ENCODE measurements at regions not wholly inside any gene's neighbourhood (a gene's known extent, or its start where the extent isn't known, plus 50 kb on each side); places are given as distances from the start of the nearest gene placed in this dataset.
A peak's percentile ranks its signal among the peaks of the same experiment; 100 is the strongest.
"Not testable (repeated sequence)": the region's sequence is repeated elsewhere in the genome, so short reads cannot be mapped to it uniquely, and the experiment has no call there.

- DNase-seq (ENCODE audit: low read depth, low spot score): no peak
Measured at GRCh38 chr6:27630727-27631608, 158.1 kb upstream of the ZNF184 start.

DNA sequence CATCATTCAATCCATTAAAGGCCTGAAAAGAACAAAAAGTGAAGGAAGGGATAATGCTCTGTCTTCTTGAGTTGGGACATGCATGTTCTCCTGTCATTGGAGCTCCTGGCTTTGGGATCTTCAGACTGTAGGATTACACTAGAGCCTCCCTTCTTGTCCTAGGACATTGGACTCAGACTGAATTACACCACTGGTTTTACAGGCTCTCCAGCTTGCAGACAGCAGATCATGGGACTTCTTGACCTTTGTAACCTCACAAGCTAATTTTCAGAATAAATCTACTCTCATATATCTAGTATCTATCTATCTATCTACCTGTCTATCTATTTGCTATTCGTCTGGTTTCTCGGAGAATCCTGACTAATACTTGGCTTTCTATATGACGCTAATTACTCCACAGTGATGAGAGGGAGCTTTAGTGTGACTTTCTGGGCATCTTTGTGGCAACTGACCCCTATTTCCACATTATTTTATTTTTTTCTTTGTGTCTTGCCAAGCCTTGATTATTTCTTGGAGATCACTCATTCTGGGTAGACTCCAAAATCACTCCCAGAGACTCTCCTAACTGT is 151.9 kb upstream of the ZNF184 start:
- DNase-seq (ENCODE audit: low read depth, low spot score): no peak

- DNase-seq (ENCODE audit: low read depth, low spot score): no peak
Measured at GRCh38 chr6:27623103-27623502, 150.2 kb upstream of the ZNF184 start.

DNA sequence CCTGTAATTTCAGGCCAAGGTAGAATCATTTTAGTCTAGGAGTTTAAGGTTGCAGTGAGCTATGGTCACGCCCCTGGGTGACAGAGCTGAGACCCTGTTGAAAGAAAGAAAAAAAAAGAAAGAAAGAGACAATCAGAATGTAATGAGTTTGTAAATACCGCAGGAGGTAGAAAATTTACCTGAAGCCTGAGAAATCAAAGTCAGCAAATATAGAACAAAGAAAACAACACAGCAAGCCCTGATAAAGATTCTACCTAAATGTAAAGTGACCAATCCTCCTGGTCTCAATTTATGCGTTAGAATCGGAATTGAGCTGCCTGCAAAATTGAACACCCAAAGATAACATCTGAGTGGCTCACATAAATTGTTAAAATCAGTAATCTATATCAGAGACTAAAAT is 146.5 kb upstream of the ZNF184 start:
- DNase-seq (ENCODE audit: low read depth, low spot score): no peak

GRCh38 chr6:27617700-27618689 is 145.1 kb upstream of the ZNF184 start:
- DNase-seq (ENCODE audit: low read depth, low spot score): no peak

DNA sequence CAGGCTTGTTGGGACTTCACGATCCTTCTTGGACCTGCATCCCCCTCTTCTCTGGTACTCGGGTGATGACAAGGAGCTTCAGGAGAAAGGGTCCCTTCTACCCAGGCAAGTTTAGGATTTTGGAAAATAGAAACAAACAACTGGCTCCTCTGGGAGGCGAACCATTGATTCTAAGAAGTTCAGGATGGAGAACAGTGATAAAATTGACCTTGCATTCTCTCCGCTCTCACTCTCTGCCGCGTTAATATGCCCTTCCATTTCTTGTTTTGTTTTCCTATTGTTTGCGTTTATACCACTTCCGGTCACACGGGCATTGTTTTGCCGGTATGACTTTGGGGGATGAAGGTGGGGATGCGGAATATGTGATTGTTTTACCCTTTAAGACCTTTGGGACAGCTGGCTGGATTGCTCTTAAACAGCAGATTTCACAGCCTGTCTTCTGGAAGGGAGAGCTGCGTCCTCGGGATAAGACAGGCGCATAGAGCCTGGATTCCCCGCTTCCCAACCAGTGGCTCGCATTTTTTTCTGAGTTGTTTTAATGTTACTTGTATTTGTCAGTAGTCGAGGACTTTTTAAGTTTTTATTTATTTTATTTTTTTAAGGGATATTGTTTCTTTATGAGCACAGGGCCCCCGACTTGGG is 144.3 kb upstream of the ZNF184 start:
- no peak for DNase-seq (ENCODE audit: low read depth, low spot score)

GRCh38 chr6:27616328-27617045 is 143.6 kb upstream of the ZNF184 start:
- no peak for DNase-seq (ENCODE audit: low read depth, low spot score)

DNA sequence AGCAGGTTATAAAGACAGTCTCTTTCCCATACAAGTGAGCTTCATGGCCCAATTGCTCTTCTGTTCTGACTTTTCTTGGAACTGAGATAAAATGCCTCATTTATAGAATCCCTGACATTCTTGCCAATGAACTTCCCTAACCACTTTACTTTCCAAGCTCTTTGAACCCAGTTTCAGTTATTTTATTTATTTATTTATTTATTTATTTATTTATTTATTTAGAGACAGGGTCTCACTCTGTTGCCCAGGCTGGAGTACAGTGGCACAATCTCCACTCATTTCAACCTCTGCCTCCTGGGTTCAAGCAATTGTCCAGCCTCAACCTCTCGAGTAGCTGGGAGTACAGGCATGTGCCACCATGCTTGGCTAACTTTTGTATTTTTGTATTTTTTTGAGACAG is 138.5 kb upstream of the ZNF184 start:
- no peak for DNase-seq (ENCODE audit: low read depth, low spot score)

DNA sequence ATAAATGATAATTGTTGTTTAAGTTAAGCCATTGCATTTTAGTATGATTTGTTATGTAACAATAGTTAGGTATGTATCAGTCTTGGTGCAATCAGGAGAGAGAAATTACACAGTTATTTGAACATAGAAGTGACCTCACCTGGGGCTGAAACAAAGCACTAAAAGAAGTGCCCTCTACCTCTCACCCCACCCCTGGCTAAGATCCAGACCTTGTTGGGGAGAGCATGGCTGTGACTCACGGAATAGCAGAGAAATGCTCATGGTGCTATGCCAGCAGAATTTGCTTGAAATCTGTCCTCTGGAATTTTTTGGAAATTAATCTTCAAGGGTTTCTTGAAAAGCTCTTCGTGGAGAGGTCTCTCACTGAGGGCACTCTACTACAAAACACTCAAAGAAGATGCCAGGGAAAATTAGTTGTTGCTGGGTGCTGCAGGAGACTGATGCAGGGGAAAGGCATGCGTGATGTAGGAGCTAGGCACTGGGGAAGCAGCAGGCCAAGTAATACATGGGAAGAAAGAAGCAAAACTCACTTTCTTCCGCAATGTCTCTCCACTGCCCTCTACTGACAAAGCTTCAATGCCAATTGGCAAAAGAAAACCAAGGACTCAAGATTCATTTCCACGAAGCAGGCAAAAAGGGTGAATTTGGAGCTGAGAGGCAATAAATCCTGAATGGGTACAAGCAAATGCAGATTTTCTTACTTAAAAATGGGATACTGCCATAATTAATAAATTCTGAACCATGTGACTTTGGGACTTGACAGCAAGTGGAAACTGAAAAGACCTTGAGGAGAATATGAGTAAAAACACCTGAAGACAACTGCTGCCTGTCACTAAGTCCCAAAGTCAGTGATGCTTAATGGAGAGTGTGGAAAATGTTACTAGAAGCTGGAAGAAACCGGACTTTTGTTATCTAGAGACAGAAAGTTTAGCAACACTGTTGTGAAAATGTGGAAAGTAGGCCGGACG is 136.3 kb upstream of the ZNF184 start:
- peak; percentile 22 for DNase-seq (ENCODE audit: low read depth, low spot score)

DNA sequence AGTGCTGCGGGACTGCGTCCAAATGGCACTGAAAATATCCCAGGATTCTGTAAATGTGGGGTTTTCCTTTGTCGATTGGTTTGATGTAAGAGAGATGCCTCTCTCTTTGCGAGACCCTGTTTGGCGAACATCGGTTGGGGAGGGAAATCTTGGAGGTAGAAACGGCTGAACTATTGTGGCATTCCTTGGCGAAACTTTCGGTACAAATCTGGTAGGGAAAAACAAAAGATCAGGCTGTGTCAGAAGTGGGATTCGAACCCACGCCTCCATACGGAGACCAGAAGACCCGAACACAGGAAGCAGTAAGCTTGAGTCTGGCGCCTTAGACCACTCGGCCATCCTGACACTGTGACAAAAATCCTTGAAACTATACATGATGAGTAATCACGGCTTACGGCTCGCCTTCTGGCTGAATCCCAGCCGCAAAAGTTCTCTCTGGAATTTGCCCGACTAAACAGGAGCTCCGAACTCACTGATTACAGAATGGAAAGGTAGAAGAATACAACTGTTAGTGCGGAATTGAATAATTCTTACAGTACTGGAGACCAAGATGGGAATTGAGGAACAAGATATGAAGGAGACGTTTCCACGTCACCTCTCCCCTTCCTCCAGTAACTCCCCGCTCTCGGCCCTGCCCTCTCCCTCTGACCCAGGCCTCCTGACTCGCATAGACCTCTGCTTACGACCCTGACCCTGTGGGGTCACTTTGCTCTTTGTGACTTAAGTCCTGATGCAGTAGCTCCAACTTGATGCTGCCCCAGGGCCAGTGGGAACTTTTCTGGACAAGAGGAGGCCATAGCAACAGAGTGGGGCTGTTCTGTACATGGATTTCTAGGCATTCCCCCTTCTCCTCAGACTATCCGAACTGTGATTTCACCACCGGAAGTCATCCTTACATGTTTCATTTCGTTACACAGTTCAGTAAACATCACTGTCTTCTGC is 132.8 kb upstream of the ZNF184 start:
- no peak for DNase-seq (ENCODE audit: low read depth, low spot score)

GRCh38 chr6:27604986-27605385 is 132.1 kb upstream of the ZNF184 start:
- DNase-seq (ENCODE audit: low read depth, low spot score): no peak

DNA sequence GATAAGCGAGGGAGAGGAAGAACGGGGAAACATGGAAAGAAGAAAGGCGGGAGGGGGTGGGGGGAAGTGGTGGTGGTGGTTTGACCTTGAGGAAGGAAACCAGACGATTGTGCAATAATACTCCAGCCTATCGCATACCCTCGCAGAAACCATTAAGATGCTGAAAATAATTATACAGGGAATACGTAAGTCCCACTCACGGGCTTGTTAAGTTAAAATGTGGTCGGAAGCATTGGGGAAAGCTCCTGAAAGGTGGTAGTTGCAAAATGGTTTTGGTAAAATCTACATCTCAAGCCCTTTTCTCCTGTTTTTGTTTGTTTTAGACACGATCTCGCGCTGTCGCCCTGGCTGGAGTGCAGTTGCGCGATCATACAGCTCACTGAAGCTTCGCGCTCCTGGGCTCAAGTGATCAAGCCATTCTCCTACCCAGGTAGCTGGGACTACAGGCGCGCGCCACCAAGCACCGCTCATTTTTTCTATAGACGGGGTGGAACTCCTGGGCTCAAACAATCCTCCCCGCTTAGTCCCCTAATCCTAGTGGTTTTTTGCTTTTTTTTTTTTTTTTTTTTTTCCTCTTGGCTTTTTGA is 128.9 kb upstream of the ZNF184 start:
- no peak for DNase-seq (ENCODE audit: low read depth, low spot score)

DNA sequence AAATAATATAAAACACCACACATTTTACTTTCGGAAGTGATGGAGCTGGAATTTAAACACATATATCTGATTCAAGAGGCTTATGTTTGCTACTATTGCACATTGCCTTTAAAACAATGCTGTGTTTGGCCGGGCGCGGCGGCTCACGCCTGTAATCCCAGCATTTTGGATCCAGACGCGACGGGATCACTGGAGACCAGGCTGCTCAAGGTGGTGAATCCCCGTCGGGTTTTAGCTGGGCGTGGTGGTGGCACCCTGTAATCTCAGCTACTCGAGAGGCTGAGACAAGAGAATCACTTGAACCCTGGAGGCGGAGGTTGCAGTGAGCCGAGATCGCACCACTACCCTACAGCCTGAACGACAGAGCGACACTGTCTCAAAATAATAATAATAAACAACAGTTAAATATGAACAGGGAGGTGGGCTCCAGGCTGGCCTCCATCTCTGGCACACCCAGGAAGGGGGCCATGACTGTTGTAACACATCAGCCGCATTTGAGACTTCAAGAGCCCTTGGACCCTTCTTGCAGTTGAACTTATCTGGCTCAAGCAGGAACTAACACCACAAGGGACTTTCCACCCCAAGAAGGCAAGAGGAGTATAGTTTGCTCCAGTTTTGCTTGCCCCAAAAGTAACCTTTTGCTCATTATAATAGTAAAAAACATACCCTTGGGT is 127.1 kb upstream of the ZNF184 start:
- no peak for DNase-seq (ENCODE audit: low read depth, low spot score)

DNA sequence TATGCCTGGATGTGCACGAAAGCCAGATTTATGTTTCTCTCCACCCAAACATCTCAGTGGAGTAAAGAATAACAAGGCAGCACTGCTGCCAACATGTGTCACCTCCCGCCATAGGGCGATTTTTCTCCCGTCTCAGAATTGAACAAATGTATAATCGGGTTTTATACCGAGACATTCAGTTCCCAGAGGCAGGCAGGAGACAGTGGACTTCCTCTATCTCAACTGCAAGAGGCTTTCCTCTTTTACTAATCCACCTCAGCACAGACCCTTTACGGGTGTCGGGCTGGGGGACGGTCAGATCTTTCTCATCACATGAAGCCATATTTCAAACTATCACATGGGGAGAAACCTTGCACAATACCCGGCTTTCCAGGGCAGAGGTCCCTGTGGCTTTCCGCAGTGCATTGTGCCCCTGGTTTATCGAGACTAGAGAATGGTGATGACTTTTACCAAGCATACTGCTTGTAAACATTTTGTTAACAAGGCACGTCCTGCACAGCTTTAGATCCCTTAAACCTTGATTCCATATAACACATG is 124.2 kb upstream of the ZNF184 start:
- not testable (repeated sequence) for DNase-seq (ENCODE audit: low read depth, low spot score)

DNA sequence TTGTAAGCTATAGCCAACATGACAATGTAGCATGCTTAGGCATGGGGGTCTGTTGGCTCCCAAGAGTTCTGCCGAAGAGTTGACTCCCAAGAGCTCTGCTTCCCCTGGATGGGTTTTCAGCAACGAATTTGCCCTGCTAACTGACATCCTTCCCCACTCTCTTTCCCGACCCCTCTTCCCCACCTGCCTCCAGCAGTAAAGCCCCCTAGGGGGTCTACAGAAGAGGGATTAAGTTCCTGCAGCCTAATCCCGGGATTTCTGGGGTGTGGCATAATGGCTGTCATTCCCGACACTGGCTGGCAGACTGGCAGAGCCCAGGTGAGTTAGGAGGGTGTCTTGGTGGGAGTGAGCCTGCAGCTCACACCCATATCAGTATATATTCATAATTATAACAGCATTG is 121.0 kb upstream of the ZNF184 start:
- no peak for DNase-seq (ENCODE audit: low read depth, low spot score)

- no peak for DNase-seq (ENCODE audit: low read depth, low spot score)
Measured at GRCh38 chr6:27593200-27593818, 120.4 kb upstream of the ZNF184 start.
